Fibroblast of villous mesenchyme (primary cell): ENCODE measurements at regions not wholly inside any gene's neighbourhood (a gene's known extent, or its start where the extent isn't known, plus 50 kb on each side); places are given as distances from the start of the nearest gene placed in this dataset.

ENCODE experiments used
- DNase-seq: peaks from one replicate; pipeline ENCODE4 v3.0.0-alpha.2; 2010; ENCODE audit warnings: low read depth
- H3K4me3 ChIP-seq: 2 replicates; pipeline ENCODE4 v1.5.1; 2011; ENCODE audit warnings: low read depth, mild to moderate bottlenecking, low read length
- CTCF ChIP-seq: IDR thresholded peaks from 2 replicates; pipeline ENCODE4 v1.5.1; 2012; ENCODE audit warnings: low read depth, mild to moderate bottlenecking, low read length; ENCODE audit not compliant: insufficient read depth

- no peak overlapping the region for H3K4me3 ChIP-seq
- DNase-seq, result no peak
- no peak for TF ChIP-seq CTCF
Measured at GRCh38 chr18:22320155-22320554, 97.6 kb downstream of the CTAGE1 start.

GRCh38 chr18:22318745-22319407 is 98.8 kb downstream of the CTAGE1 start:
- H3K4me3 ChIP-seq, result no peak overlapping the region
- peak; percentile 86 for DNase-seq
- no peak for TF ChIP-seq CTCF

DNA sequence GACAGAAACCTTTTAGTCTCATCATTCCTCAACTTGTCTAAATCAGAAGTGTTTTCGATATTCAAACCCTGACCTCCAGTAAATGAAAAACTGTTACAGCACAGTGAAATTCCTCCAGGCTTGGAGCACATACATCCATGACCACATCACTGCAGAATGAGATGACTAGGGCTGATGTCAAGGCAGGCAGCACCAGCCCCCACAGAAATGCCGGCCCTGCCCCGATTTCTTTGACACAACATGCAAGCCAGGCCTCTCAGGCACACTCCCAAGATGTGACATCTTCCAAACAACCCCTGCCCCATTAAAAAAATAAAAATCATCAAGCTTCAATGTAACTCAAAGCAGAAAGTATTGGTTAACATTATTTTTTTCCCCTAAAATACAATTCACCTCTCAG is 103.3 kb downstream of the CTAGE1 start:
- H3K4me3 ChIP-seq, result no peak overlapping the region
- peak; percentile 81 for DNase-seq
- no peak for TF ChIP-seq CTCF

GRCh38 chr18:22314001-22314400 is 103.7 kb downstream of the CTAGE1 start:
- DNase-seq, result peak; percentile 76
- H3K4me3 ChIP-seq, result no peak overlapping the region
- no peak for TF ChIP-seq CTCF

- H3K4me3 ChIP-seq, result no peak overlapping the region
- TF ChIP-seq CTCF, result no peak
- no peak for DNase-seq
Measured at GRCh38 chr18:22311301-22311700, 106.4 kb downstream of the CTAGE1 start.

DNA sequence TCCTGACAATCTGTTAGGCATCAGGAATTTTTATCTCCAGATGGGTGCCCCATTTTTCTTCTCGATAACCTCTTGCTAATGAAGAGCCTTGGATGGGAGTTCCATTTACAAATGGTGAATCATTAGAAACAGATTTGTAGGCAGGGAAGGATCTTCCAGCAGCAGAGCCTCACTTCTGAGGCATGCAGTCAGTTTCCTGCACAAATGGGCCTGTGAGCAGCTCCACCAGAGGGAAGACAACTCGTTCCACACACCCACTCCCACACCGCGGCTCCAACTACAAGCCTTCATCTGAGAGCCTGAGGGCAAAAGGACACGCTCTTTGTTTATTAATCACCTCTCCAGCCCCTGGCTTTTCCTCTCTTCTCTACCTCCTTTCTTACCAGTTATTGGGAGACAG is 108.5 kb downstream of the CTAGE1 start:
- DNase-seq, result peak; percentile 18
- TF ChIP-seq CTCF, result no peak
- no peak overlapping the region for H3K4me3 ChIP-seq

- DNase-seq, result no peak
- H3K4me3 ChIP-seq, result no peak overlapping the region
- TF ChIP-seq CTCF, result no peak
Measured at GRCh38 chr18:22307528-22307927, 110.2 kb downstream of the CTAGE1 start.
